Inflammatory macrophage treated with lipopolysaccharide for 1 hour (primary cell): ENCODE measurements at regions not wholly inside any gene's neighbourhood (a gene's known extent, or its start where the extent isn't known, plus 50 kb on each side); places are given as distances from the start of the nearest gene placed in this dataset.

ENCODE experiments used
- DNase-seq, 2 donors: peaks; one replicate each; pipeline ENCODE4 v3.0.0-alpha.2; 2020 to 2022

- DNase-seq, result no peak
Observed at GRCh38 chr13:74450525-74450845, 316.3 kb upstream of the KLF12 start.

- no peak for DNase-seq
Observed at GRCh38 chr13:74449811-74450524, 315.8 kb upstream of the KLF12 start.

DNA sequence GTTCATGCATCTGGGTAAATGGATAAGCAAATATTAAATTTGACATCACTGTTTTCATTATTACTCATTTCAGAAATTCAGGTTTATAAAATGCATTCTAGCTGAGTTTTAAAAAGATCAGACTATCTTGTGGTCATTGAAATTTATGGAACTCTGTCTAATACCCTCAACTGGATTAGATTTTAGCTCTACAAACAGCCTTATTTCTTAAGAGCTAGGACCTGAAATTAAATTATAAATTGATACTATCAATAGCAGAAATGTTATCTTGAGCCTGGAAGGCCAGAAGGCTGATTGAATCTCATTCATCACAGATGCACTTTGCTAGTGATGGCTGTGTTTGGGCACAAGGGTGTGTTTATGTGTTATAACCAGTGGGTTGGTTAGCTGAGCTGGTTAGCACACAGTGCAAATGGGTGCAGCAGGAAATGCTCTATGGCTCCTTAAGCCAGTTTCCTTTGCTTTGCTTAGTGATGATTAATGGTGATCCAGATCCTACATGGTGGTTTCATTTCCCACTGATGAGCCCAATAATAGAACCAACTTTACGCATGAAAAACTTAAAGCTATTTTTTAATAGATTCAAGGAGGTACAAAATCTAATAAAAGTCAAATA lies 310.8 kb upstream of the KLF12 start:
- no peak for DNase-seq

- no peak for DNase-seq
Observed at GRCh38 chr13:74444161-74444571, 310.0 kb upstream of the KLF12 start.

DNA sequence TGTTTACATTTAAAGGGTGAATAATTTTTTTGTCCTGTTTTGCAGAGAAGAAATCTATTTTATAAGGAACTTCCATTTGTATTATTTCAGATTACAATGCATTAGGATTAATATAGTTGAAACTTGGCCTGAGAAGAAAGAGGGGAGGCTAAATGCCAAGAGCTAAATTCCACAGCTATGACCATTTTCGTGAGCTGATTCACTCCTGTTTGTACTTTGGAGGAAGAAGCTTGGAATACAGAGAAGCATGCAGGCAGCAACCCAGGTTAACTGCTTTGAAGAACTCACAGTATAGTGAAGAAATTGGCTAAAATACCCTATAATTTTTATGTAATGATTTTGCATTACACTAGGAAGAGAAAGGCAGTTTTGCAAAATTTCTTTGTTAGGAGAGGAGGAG lies 309.4 kb upstream of the KLF12 start:
- no peak for DNase-seq

- DNase-seq, result no peak
Observed at GRCh38 chr13:74442751-74443150, 308.5 kb upstream of the KLF12 start.

GRCh38 chr13:74438901-74439300 lies 304.7 kb upstream of the KLF12 start:
- no peak for DNase-seq

- no peak for DNase-seq
Observed at GRCh38 chr13:74434782-74435181, 300.6 kb upstream of the KLF12 start.

DNA sequence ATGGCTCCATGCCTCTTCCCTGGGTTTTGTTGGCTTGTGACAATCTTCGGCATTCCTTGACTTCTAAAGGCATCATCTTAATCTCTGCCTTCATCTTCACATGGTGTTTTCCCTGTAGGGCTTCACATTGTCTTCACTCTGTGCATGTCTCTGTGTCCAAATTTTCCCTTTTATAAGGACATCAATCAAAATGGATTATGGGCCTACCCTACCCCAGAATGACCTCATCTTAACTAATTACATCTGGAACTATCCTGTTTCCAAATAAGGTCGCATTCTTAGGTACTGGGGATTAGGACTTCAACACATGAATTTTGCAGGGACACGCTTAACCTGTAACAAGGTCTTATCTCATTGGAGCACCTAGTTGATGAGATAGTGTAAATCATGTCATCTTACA lies 290.3 kb upstream of the KLF12 start:
- DNase-seq, result no peak

DNA sequence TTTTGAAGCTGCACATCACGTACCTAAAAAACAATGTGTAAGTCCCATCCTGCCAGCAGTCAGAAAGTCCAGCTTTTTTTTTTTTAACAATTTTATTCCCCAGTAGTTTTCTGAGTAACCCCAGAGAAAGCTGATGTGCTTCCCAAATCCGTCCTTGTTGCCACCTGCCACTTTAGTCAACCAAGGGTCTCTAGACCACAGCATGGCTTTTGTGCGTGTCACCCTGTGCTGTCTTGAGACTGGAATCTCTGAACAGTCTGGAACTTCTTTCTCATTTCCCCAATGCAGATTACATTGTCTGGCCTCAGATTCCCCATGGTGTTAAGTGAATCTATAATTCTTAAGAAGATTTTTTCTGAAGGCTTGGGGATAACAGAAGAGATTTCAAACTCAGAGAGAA lies 289.2 kb upstream of the KLF12 start:
- DNase-seq, result no peak

DNA sequence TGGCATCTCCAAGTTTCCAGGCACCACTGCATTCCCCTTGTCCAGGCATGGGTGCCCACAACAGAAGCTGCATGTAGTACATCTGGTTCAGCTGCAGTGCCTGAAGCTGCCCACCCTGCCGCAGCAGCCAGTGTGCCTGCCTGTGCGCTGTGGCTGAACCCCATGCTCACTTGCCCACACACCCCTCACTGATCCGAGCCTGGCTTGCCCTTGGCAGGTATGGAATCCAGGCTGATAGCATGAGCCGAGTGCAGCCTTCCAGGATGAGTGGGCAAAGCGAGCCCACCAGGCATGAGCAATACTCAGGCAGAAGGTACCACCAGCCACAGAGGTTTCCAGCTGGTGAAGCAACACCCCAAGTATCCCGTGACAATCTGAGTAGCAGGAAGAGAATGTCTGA lies 280.3 kb upstream of the KLF12 start:
- no peak for DNase-seq

- DNase-seq, result no peak
Observed at GRCh38 chr13:74413482-74413881, 279.3 kb upstream of the KLF12 start.

DNA sequence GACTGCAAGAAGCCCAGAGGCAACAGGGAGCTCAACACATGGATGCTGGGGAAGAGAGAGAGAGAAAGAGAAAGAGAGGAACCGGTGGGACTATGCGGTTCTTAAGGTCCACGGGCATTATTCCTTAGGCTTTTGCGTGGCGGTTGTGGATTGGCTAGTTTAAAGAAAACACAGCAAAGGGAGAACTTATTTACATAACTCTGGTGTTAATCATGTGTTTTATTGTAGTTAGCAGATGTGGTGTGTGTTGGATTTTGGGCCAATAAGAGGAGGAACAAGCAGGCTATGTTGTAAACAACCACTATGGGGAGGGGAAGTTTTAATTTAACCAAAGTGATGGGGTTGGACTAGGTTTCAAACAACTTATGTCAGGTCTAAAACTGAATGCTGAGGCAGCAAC lies 275.3 kb upstream of the KLF12 start:
- DNase-seq, result no peak

- no peak for DNase-seq
Observed at GRCh38 chr13:74406420-74406819, 272.2 kb upstream of the KLF12 start.

DNA sequence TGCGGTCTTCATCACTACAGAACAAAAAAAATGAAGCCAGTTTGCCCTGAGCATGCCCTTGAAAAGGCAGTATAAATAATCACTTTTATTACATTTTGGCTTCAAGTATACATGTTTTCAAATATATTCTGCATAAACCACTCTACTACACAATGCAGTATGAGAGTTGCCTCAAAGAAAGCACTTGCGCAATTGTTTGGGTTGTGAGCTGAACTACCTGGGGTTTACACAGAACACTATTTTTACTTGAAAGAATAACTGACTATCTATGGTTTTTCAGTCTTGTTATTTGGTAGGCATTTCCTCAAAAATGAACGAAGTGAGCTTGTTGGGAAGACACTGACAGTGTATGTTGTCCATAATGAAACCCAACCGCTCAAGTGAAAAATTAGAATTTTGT lies 264.4 kb upstream of the KLF12 start:
- DNase-seq, result no peak

- no peak for DNase-seq
Observed at GRCh38 chr13:74389056-74389455, 254.9 kb upstream of the KLF12 start.

DNA sequence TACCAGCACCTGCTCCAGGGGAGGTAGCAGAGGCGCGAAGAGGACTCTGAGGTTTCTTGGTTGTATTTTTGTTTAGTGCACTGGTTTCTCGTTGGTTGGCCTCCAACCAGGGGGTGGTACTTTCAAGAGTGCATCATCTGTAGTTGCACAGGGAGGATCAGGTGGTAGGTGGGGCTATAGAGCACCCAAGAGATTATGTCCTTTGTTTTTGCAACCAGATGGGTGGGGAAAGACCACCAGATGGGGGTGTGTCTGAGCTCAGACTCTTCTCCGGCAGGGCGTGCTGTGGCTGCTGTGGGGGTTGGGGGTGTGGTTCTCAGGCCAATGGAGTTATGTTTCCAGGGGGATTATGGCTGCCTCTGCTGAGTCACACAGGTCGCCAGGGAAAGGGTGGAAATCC lies 254.4 kb upstream of the KLF12 start:
- no peak for DNase-seq

DNA sequence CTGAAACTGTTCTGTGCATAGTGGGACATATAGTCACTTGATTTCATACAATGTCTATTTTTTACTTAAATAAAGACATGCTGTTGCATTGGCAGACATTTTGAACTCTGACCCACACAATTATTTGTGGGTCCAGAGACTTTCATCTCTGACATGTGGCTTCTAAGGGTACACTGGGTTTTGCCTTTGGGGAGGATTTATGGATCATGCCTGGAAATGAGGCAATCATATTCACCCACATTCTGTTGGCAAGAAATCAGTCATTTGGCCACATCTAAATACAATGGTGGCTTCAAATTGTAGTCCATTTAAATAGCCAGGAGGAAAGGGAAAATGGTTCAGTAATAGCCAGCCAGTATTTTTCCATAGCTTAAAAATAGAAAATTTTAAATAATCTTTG lies 238.3 kb upstream of the KLF12 start:
- no peak for DNase-seq

GRCh38 chr13:74367193-74367592 lies 233.0 kb upstream of the KLF12 start:
- DNase-seq, result no peak

- no peak for DNase-seq
Observed at GRCh38 chr13:74361274-74361673, 227.1 kb upstream of the KLF12 start.

GRCh38 chr13:74346960-74347359 lies 212.8 kb upstream of the KLF12 start:
- DNase-seq, result no peak

DNA sequence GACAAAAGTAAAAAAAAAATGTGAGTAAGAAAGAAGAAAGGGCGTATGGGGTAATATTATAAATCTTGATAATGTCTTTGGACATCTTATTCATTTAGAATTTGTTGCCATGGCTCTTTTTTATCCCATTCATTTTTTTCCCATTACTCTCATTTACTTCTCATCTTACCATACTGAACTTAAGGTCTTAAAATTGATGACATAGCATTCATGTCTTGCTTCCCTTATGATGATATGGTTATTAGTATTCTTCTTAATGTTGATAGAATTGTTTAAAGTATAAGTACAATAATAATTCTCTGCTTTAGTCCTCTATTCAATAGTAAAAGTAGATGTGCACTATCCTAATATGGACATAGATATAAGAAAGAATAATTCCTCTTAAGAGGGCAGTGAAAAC lies 204.1 kb upstream of the KLF12 start:
- no peak for DNase-seq

DNA sequence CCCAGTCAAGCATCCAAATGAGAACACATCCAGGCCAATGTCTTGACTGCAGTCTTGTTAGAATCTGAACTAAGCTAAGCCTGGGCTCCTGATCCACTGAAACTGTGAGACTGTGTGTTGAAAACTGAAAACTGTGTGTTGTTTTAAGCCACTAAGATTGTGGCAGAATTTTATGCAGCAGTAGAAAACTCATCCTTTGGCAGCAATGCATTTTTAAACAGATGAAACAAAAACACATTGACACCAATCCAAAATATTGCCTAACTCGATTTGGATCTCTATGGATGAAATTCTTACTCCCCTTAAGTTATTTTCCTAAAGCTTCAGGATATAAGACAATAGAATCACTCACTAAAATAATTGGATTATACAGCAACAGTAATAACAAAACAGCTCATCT lies 202.3 kb upstream of the KLF12 start:
- no peak for DNase-seq

- no peak for DNase-seq
Observed at GRCh38 chr13:74335370-74335769, 201.2 kb upstream of the KLF12 start.

DNA sequence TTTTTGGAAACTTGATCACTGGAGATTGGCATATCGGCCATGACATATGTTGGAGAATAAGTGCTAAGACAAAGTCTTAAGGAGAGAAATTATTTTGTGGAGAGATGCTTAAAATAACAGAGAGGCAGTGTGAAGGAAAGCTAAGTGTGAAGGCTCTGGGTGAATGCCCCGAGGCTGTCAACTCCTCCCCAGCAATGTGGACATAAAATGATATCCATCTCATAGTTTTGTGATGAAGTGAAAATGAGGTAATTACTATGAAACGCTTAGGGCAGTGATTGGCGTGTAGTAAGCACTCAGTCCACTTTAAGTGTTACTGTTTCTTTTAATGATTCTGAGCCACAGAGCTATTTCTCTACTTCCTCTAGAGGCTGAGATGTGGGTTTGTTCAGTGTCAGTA lies 195.8 kb upstream of the KLF12 start:
- no peak for DNase-seq
